K562 (cell line): ENCODE measurements at regions not wholly inside any gene's neighbourhood (a gene's known extent, or its start where the extent isn't known, plus 50 kb on each side); places are given as distances from the start of the nearest gene placed in this dataset.

Experiments used
- CBFA2T3 ChIP-seq: fragments of 450-650 bp; IDR thresholded peaks from 2 replicates; pipeline ENCODE4 v1.6.1; 2017
- FOS ChIP-seq: IDR thresholded peaks from 3 replicates; pipeline ENCODE4 v1.6.1; 2011; ENCODE audit not compliant: insufficient read length; ENCODE audit errors: extremely low read depth
- HMBOX1 ChIP-seq: sonication (generic); IDR thresholded peaks from 2 replicates; pipeline ENCODE4 v1.6.1; 2016
- JUN ChIP-seq, 2 experiments: sonication (generic) in 1 of 2; formaldehyde crosslinking in 1 of 2; IDR thresholded peaks; 2 replicates each; pipeline versions ENCODE4 v1.6.1 to v1.8.0; 2012 to 2022; ENCODE audit warnings: borderline replicate concordance in 2 of 2, mild to moderate bottlenecking in 2 of 2, improper control_type of control experiment in 1 of 2, low read depth in 1 of 2, low read length in 1 of 2, missing genetic modification reagents in 1 of 2
- MAX ChIP-seq: sonication (generic); formaldehyde crosslinking; IDR thresholded peaks from 2 replicates; pipeline ENCODE4 v1.9.0; 2022; ENCODE audit warnings: mild to moderate bottlenecking, missing genetic modification reagents
- POU5F1 ChIP-seq: fragments of 150-350 bp; IDR thresholded peaks from 2 replicates; pipeline ENCODE4 v1.6.1; 2014; ENCODE audit warnings: borderline replicate concordance, low read length, low read depth, mild to moderate bottlenecking; ENCODE audit not compliant: partially characterized antibody
- SAFB2 ChIP-seq: fragments of 200-400 bp; formaldehyde crosslinking; IDR thresholded peaks from 2 replicates; pipeline ENCODE4 v1.6.1; 2018; ENCODE audit warnings: borderline replicate concordance, low read length, low read depth, moderate library complexity; ENCODE audit not compliant: severe bottlenecking
- SMARCE1 ChIP-seq: fragments of 450-650 bp; IDR thresholded peaks from 2 replicates; pipeline ENCODE4 v1.7.1; 2016; ENCODE audit warnings: mild to moderate bottlenecking
- ZBTB26 ChIP-seq: fragments of 450-650 bp; formaldehyde crosslinking; IDR thresholded peaks from 2 replicates; pipeline ENCODE4 v1.4.0; 2022; ENCODE audit warnings: missing genetic modification characterization
- ZBTB9 ChIP-seq: fragments of 450-650 bp; formaldehyde crosslinking; IDR thresholded peaks from 2 replicates; pipeline ENCODE4 v1.4.0; 2020; ENCODE audit warnings: mild to moderate bottlenecking, moderate library complexity
- ZNF717 ChIP-seq: fragments of 250-450 bp; sonication (Bioruptor Pico); IDR thresholded peaks from 2 replicates; pipeline ENCODE4 v1.5.0; 2021
- TF ChIP-seq, protein P1 (sequence below): sonication (generic); formaldehyde crosslinking; IDR thresholded peaks from 2 replicates; pipeline ENCODE4 v1.8.0; 2022; ENCODE audit warnings: mild to moderate bottlenecking, missing genetic modification reagents
- TF ChIP-seq, protein P2 (sequence below): fragments of 250-450 bp; sonication (Bioruptor Pico); IDR thresholded peaks from 2 replicates; pipeline ENCODE4 v1.5.0; 2022; ENCODE audit warnings: mild to moderate bottlenecking
- TF ChIP-seq, protein P3 (sequence below): fragments of 250-450 bp; sonication (Bioruptor Pico); IDR thresholded peaks from 2 replicates; pipeline ENCODE4 v1.9.0; 2021; ENCODE audit warnings: mild to moderate bottlenecking

- TF ChIP-seq ZBTB9 (CRISPR knock-in tag) (peak; percentile 74), ZBTB26 (peak; percentile 43; the same call in 1 of the 2 replicates), SAFB2 (no peak), SMARCE1 (no peak), CBFA2T3 (0 out of 2 replicates have a peak, but pooled peaks have one; percentile 8), MAX (CRISPR knock-in tag) (0 out of 2 replicates have a peak, but pooled peaks have one; percentile 24), HMBOX1 (peak; percentile 90), ZNF717 (CRISPR knock-in tag) (peak; percentile 76), FOS (no peak), POU5F1 (no peak), JUN (IDR thresholded peaks at IDR 0.05; ENCODE audit: borderline replicate concordance, low read depth, low read length) (no peak), JUN (CRISPR knock-in tag; IDR thresholded peaks at IDR 0.05; ENCODE audit: borderline replicate concordance) (no peak)
- TF ChIP-seq, protein P1, sequence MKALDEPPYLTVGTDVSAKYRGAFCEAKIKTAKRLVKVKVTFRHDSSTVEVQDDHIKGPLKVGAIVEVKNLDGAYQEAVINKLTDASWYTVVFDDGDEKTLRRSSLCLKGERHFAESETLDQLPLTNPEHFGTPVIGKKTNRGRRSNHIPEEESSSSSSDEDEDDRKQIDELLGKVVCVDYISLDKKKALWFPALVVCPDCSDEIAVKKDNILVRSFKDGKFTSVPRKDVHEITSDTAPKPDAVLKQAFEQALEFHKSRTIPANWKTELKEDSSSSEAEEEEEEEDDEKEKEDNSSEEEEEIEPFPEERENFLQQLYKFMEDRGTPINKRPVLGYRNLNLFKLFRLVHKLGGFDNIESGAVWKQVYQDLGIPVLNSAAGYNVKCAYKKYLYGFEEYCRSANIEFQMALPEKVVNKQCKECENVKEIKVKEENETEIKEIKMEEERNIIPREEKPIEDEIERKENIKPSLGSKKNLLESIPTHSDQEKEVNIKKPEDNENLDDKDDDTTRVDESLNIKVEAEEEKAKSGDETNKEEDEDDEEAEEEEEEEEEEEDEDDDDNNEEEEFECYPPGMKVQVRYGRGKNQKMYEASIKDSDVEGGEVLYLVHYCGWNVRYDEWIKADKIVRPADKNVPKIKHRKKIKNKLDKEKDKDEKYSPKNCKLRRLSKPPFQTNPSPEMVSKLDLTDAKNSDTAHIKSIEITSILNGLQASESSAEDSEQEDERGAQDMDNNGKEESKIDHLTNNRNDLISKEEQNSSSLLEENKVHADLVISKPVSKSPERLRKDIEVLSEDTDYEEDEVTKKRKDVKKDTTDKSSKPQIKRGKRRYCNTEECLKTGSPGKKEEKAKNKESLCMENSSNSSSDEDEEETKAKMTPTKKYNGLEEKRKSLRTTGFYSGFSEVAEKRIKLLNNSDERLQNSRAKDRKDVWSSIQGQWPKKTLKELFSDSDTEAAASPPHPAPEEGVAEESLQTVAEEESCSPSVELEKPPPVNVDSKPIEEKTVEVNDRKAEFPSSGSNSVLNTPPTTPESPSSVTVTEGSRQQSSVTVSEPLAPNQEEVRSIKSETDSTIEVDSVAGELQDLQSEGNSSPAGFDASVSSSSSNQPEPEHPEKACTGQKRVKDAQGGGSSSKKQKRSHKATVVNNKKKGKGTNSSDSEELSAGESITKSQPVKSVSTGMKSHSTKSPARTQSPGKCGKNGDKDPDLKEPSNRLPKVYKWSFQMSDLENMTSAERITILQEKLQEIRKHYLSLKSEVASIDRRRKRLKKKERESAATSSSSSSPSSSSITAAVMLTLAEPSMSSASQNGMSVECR (CRISPR knock-in tag): no peak
- TF ChIP-seq, protein P2, sequence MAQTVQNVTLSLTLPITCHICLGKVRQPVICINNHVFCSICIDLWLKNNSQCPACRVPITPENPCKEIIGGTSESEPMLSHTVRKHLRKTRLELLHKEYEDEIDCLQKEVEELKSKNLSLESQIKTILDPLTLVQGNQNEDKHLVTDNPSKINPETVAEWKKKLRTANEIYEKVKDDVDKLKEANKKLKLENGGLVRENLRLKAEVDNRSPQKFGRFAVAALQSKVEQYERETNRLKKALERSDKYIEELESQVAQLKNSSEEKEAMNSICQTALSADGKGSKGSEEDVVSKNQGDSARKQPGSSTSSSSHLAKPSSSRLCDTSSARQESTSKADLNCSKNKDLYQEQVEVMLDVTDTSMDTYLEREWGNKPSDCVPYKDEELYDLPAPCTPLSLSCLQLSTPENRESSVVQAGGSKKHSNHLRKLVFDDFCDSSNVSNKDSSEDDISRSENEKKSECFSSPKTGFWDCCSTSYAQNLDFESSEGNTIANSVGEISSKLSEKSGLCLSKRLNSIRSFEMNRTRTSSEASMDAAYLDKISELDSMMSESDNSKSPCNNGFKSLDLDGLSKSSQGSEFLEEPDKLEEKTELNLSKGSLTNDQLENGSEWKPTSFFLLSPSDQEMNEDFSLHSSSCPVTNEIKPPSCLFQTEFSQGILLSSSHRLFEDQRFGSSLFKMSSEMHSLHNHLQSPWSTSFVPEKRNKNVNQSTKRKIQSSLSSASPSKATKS (CRISPR knock-in tag): 0 out of 2 replicates have a peak, but pooled peaks have one; percentile 1
- TF ChIP-seq, protein P3, sequence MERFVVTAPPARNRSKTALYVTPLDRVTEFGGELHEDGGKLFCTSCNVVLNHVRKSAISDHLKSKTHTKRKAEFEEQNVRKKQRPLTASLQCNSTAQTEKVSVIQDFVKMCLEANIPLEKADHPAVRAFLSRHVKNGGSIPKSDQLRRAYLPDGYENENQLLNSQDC (CRISPR knock-in tag): peak; percentile 28; the same call in 1 of the 2 replicates
Observed at GRCh38 chr7:153408360-153409335, 643.5 kb upstream of the DPP6 start (continued).
